ENCODE measurements at regions not wholly inside any gene's neighbourhood (a gene's known extent, or its start where the extent isn't known, plus 50 kb on each side); places are given as distances from the start of the nearest gene placed in this dataset.
"Not testable (repeated sequence)": the region's sequence is repeated elsewhere in the genome, so short reads cannot be mapped to it uniquely, and the experiment has no call there.

GRCh38 chr7:109577265-109577664, 1007.6 kb downstream of the DNAJB9 start:
- DNase-seq (no peak), ATAC-seq (no peak)
- Histone ChIP-seq H3K36me3 (ENCODE audit: insufficient read depth in 1 of 2, low read depth in 1 of 2) (no peaks in the 10 kb centered on the region), H3K27me3 (ENCODE audit: insufficient read depth in 3 of 3, low read length in 2 of 3) (no peaks in the 10 kb centered on the region), H3K27ac (no peak overlapping the region), H3K4me3 (no peak overlapping the region), H3K9me3 (no peaks in the 10 kb centered on the region), H3K4me1 (no peaks in the 10 kb centered on the region)
- no peak for TF ChIP-seq CTCF (IDR thresholded peaks at IDR 0.05)
- intact Hi-C loops (cut with DNase I) = no loop called here
- 69 to 90% (median 82%) methylated on average over 4 of the region's 4 CpGs for WGBS, 3 donors

DNA sequence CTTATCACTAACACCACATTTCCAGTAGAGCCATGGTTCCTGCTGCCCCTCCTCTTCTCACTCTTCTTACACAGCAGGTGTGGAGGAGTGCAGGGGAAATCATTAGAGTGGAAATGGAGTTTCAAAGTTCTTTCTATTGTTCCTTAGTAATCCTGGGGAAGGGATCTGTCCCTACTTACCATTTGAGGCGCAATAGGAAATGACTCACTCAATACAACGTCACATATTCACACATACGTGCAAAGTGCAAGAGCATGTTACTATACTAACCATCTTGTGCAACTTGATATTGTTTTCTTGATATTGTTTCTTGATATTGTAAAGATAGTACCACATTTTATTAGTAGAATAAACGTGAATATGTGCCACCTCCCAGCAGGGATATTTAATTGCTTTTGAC, 1010.2 kb downstream of the DNAJB9 start:
- intact Hi-C loops (cut with DNase I) = no loop called here
- Histone ChIP-seq H3K9me3 (no peaks in the 10 kb centered on the region), H3K27ac (no peak overlapping the region), H3K36me3 (ENCODE audit: insufficient read depth in 1 of 2, low read depth in 1 of 2) (no peaks in the 10 kb centered on the region), H3K4me1 (no peaks in the 10 kb centered on the region), H3K4me3 (no peak overlapping the region), H3K27me3 (ENCODE audit: insufficient read depth in 3 of 3, low read length in 2 of 3) (no peaks in the 10 kb centered on the region)
- WGBS, 3 donors = 55 to 66% (median 65%) methylated on average over 4 of the region's 4 CpGs
- ATAC-seq = no peak
- no peak for TF ChIP-seq CTCF (IDR thresholded peaks at IDR 0.05)
- DNase-seq = no peak

GRCh38 chr7:109582211-109582610, 1012.5 kb downstream of the DNAJB9 start:
- Histone ChIP-seq H3K4me3 (no peak overlapping the region), H3K27ac (no peak overlapping the region), H3K27me3 (ENCODE audit: insufficient read depth in 3 of 3, low read length in 2 of 3) (no peaks in the 10 kb centered on the region), H3K9me3 (no peaks in the 10 kb centered on the region), H3K36me3 (ENCODE audit: insufficient read depth in 1 of 2, low read depth in 1 of 2) (no peaks in the 10 kb centered on the region), H3K4me1 (no peaks in the 10 kb centered on the region)
- intact Hi-C loops (cut with DNase I) = no loop called here
- no peak for TF ChIP-seq CTCF (IDR thresholded peaks at IDR 0.05)
- ATAC-seq (no peak), DNase-seq (no peak)

DNA sequence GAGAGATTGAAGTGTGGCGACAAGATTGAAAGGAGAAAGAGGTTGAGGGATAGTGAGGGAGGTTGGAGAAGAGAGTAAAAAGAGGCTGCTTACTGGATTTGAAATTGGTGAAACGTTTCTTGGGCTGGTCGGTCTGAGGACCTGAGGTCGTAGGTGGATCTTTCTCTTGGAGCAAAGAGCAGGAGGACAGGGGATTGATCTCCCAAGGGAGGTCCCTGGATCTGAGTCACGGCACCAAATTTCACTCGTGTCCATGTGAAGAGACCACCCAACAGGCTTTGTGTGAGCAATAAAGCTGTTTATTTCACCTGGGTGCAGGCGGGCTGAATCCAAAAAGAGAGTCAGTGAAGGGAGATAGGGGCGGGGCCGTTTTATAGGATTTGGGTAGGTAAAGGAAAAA, 1027.3 kb downstream of the DNAJB9 start:
- not testable (repeated sequence) for ATAC-seq; H3K27me3 ChIP-seq (ENCODE audit: insufficient read depth in 3 of 3, low read length in 2 of 3)

DNA sequence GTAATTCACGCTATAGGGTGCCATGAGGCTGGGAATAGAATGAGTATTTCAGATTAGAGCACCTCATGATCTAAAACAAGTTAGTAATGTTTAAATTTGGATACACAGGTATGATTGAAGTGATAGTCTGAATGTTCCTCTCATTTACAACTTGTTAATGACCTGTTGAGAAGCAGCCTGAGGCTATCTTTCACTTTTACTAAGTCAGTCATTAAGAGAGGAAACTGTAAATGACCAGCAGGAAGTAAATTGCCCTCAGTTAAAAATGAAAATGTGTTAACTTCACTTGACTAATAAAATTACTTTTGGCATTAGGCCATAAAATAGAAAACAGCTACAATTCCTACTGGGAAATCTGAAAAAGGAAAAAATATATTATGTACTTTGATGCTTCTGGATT, 1042.0 kb downstream of the DNAJB9 start:
- no peak for TF ChIP-seq CTCF (IDR thresholded peaks at IDR 0.05)
- intact Hi-C loops (cut with DNase I) = no loop called here
- H3K9me3 ChIP-seq = no peaks in the 10 kb centered on the region
- H3K4me3 ChIP-seq = no peak overlapping the region
- no peak for ATAC-seq
- H3K36me3 ChIP-seq (ENCODE audit: insufficient read depth in 1 of 2, low read depth in 1 of 2) = no peaks in the 10 kb centered on the region
- 95 to 99% (median 97%) methylated on average over 1 of the region's 1 CpG for WGBS, 3 donors
- no peaks in the 10 kb centered on the region for H3K4me1 ChIP-seq
- no peak for DNase-seq
- H3K27me3 ChIP-seq (ENCODE audit: insufficient read depth in 3 of 3, low read length in 2 of 3) = no peaks in the 10 kb centered on the region
- no peak overlapping the region for H3K27ac ChIP-seq

More for the DNA sequence above, 1027.3 kb downstream of the DNAJB9 start:
- WGBS, 3 donors = 73 to 76% (median 75%) methylated on average over 9 of the region's 9 CpGs
- H3K27ac ChIP-seq; H3K4me1 ChIP-seq; DNase-seq; H3K4me3 ChIP-seq; intact Hi-C loops (cut with DNase I); H3K9me3 ChIP-seq; H3K36me3 ChIP-seq (ENCODE audit: insufficient read depth in 1 of 2, low read depth in 1 of 2): not testable (repeated sequence)
